Endothelial cell of umbilical vein (primary cell): ENCODE measurements at regions not wholly inside any gene's neighbourhood (a gene's known extent, or its start where the extent isn't known, plus 50 kb on each side); places are given as distances from the start of the nearest gene placed in this dataset.

Source experiments
- BruUV-seq: library from RNA; stranded (reverse); fragments of 400-500 nt; replicated peaks from 2 replicates; lab custom pipeline; 2021; lab: Mats Ljungman, UMichigan
- CTCF ChIA-PET: fragments of 300-600, 350-600 bp; sonication (Branson Sonifier 250); formaldehyde crosslinking; loops from one replicate; lab custom pipeline; 2021; ENCODE audit warnings: antibody characterized with exemption, inconsistent platforms; lab: Charles Lee
- POLR2A ChIA-PET: fragments of 300-600, 350-600 bp; sonication (Branson Sonifier 250); formaldehyde crosslinking; loops from one replicate; lab custom pipeline; 2021; ENCODE audit warnings: antibody characterized with exemption, inconsistent platforms; lab: Charles Lee
- DNase-seq: peaks from one replicate; pipeline ENCODE4 v3.0.0-alpha.2; 2011; ENCODE audit warnings: low read depth, low spot score
- FAIRE-seq: peaks from 2 replicates; lab custom pipeline; 2011; peaks lifted over from hg19 to GRCh38; lab: Jason Lieb, UNC
- H2AFZ ChIP-seq: 2 replicates; pipeline ENCODE4 v1.6.0; 2012; ENCODE audit warnings: low read depth, low read length, control low read depth, inconsistent platforms
- H3K27ac ChIP-seq: 2 replicates; pipeline ENCODE4 v1.5.1; 2011; ENCODE audit warnings: low read depth, mild to moderate bottlenecking, control low read depth, low read length, moderate library complexity; ENCODE audit not compliant: insufficient read depth
- H3K27me3 ChIP-seq, 2 experiments: 2 replicates each; pipeline versions ENCODE4 v1.6.0 to v1.6.1; 2011; ENCODE audit warnings: low read length in 2 of 2, mixed read lengths in 1 of 2; ENCODE audit not compliant: control insufficient read depth in 2 of 2, insufficient read depth in 2 of 2
- H3K36me3 ChIP-seq, 2 experiments: 2 replicates in 1 of 2; 3 replicates in 1 of 2; pipeline ENCODE4 v1.5.1; 2011; ENCODE audit warnings: low read length in 2 of 2, mild to moderate bottlenecking in 1 of 2, moderate library complexity in 1 of 2; ENCODE audit not compliant: control insufficient read depth in 2 of 2, insufficient read depth in 2 of 2; ENCODE audit errors: extremely low read depth in 1 of 2
- H3K4me1 ChIP-seq: 3 replicates; pipeline ENCODE4 v1.5.1; 2011; ENCODE audit warnings: mild to moderate bottlenecking, low read length; ENCODE audit not compliant: control insufficient read depth, insufficient read depth; ENCODE audit errors: extremely low read depth
- H3K4me2 ChIP-seq: 2 replicates; pipeline ENCODE4 v1.6.1; 2011; ENCODE audit warnings: low read length, control low read depth, mixed read lengths; ENCODE audit not compliant: insufficient read depth
- H3K4me3 ChIP-seq, 3 experiments: fragments of 200-600 bp in 1 of 3; sonication (generic), shearing (Covaris generic) in 1 of 3; replicated peaks in 1 of 3; 2 replicates each; pipeline ENCODE4 v1.5.1; 2011 to 2016; ENCODE audit warnings: control low read depth in 3 of 3, low read length in 3 of 3, mild to moderate bottlenecking in 2 of 3, inconsistent platforms in 1 of 3, low read depth in 1 of 3, moderate library complexity in 1 of 3; ENCODE audit not compliant: insufficient read depth in 1 of 3
- H3K79me2 ChIP-seq: 2 replicates; pipeline ENCODE4 v1.6.0; 2012; ENCODE audit warnings: low read length, inconsistent platforms; ENCODE audit not compliant: control insufficient read depth, insufficient read depth
- H3K9ac ChIP-seq: replicated peaks from 2 replicates; pipeline ENCODE3; 2011; ENCODE audit warnings: low read length, control low read depth; ENCODE audit not compliant: insufficient read depth; ENCODE audit errors: extremely low read depth
- H3K9me1 ChIP-seq: replicated peaks from 3 replicates; pipeline ENCODE4 v1.6.0; 2011; ENCODE audit warnings: mild to moderate bottlenecking, low read length; ENCODE audit not compliant: control insufficient read depth, insufficient read depth; ENCODE audit errors: extremely low read depth
- H3K9me3 ChIP-seq: replicated peaks from 2 replicates; pipeline ENCODE4 v1.5.1; 2012; ENCODE audit warnings: low read length, inconsistent platforms; ENCODE audit not compliant: control insufficient read depth, insufficient read depth
- H4K20me1 ChIP-seq: replicated peaks from 2 replicates; pipeline ENCODE3; 2011; ENCODE audit warnings: mild to moderate bottlenecking, low read length; ENCODE audit not compliant: control insufficient read depth, insufficient read depth; ENCODE audit errors: extremely low read depth
- EZH2 ChIP-seq: IDR thresholded peaks from 2 replicates; pipeline ENCODE4 v1.6.1; 2012; ENCODE audit warnings: borderline replicate concordance, low read depth, mild to moderate bottlenecking, moderate library complexity, low read length, inconsistent platforms; ENCODE audit not compliant: severe bottlenecking
- FOS ChIP-seq: IDR thresholded peaks from 2 replicates; pipeline ENCODE4 v1.6.1; 2011; ENCODE audit warnings: mild to moderate bottlenecking, low read length, moderate library complexity, borderline replicate concordance; ENCODE audit not compliant: insufficient read depth
- GATA2 ChIP-seq: IDR thresholded peaks from 2 replicates; pipeline ENCODE4 v1.7.0; 2011; ENCODE audit warnings: low read depth, mild to moderate bottlenecking, moderate library complexity, mixed read lengths, low read length; ENCODE audit not compliant: insufficient read length, insufficient read depth
- JUN ChIP-seq: IDR thresholded peaks from 2 replicates; pipeline ENCODE4 v1.6.1; 2011; ENCODE audit warnings: borderline replicate concordance, low read depth; ENCODE audit not compliant: insufficient read length, insufficient read depth
- MYC ChIP-seq: IDR thresholded peaks from one replicate; pipeline ENCODE4 v1.6.1; 2011; ENCODE audit warnings: mild to moderate bottlenecking, low read depth, low read length
- POLR2A ChIP-seq: IDR thresholded peaks from 2 replicates; pipeline ENCODE4 v1.6.1; 2012; ENCODE audit warnings: low read depth, mild to moderate bottlenecking, control low read depth, low read length
- POLR2AphosphoS5 ChIP-seq: IDR thresholded peaks from 2 replicates; pipeline ENCODE4 v1.6.1; 2012; ENCODE audit warnings: low read depth, mild to moderate bottlenecking, control low read depth, low read length, moderate library complexity; ENCODE audit not compliant: insufficient read depth
- dilution Hi-C: fragments of 300-500 bp; cut with MboI; formaldehyde crosslinking; loops from one replicate; pipeline ENCODE4 v1.15.0; 2019; ENCODE audit warnings: low sequenced_read_pairs; ENCODE audit not compliant: extremely low pct_ligation_motif_present
- intact Hi-C: fragments of 100-400 bp; cut with micrococcal nuclease; formaldehyde crosslinking; loops from one replicate; pipeline ENCODE4 v1.10.0; 2022
- TF ChIP-seq, protein P1 (sequence below), 2 donors: IDR thresholded peaks; 1 replicate in 1 of 2; 2 replicates in 1 of 2; pipeline ENCODE4 v1.5.1; 2011; ENCODE audit warnings: low read length in 2 of 2, mild to moderate bottlenecking in 2 of 2, moderate library complexity in 2 of 2, control low read depth in 1 of 2, inconsistent platforms in 1 of 2, low read depth in 1 of 2; ENCODE audit not compliant: insufficient read depth in 1 of 2; ENCODE audit errors: extremely low read depth in 1 of 2

DNA sequence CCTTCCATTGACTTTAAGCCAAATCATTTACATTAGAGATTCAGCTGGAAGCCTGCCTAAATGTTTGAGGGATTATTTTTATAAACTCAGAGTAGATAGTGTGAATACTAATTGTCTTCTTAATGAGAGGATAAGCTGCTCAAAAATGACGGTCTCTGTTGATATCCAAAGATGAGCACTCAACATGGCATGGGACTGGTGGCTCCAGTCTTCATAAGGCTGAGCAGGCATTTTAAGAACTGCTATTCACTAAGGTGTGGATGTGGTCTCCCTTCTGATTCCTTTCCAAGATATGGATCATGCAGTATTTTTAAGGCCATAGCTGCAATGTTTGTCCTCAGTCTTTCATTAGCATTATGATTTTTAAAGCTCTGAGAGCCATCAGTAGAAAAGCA, 377.5 kb upstream of the RIOK2 start:
- DNase-seq (no peak), FAIRE-seq (no peak)
- H3K9ac ChIP-seq, result no peak overlapping the region
- no peaks in the 10 kb centered on the region for H4K20me1 ChIP-seq
- H3K27ac ChIP-seq, result no peak overlapping the region
- intact Hi-C loops, result no loop called here
- no peaks in the 10 kb centered on the region for H3K79me2 ChIP-seq
- H3K4me3 ChIP-seq, result no peak overlapping the region
- dilution Hi-C loops, result no loop called here
- no peaks in the 10 kb centered on the region for H3K4me1 ChIP-seq
- H3K4me2 ChIP-seq, result no peak overlapping the region
- no peaks in the 10 kb centered on the region for H3K9me3 ChIP-seq
- CTCF ChIA-PET, result interaction anchor here (1.1 to 1.5 kb wide), 2 partner anchors 15 to 25 kb away, joined by 3 to 4 read pairs; no protein-coding TSS in a partner anchor
- no peak for TF ChIP-seq EZH2
- TF ChIP-seq FOS, result no peak
- no peak for TF ChIP-seq GATA2
- TF ChIP-seq POLR2A, result no peak
- TF ChIP-seq, protein P1, sequence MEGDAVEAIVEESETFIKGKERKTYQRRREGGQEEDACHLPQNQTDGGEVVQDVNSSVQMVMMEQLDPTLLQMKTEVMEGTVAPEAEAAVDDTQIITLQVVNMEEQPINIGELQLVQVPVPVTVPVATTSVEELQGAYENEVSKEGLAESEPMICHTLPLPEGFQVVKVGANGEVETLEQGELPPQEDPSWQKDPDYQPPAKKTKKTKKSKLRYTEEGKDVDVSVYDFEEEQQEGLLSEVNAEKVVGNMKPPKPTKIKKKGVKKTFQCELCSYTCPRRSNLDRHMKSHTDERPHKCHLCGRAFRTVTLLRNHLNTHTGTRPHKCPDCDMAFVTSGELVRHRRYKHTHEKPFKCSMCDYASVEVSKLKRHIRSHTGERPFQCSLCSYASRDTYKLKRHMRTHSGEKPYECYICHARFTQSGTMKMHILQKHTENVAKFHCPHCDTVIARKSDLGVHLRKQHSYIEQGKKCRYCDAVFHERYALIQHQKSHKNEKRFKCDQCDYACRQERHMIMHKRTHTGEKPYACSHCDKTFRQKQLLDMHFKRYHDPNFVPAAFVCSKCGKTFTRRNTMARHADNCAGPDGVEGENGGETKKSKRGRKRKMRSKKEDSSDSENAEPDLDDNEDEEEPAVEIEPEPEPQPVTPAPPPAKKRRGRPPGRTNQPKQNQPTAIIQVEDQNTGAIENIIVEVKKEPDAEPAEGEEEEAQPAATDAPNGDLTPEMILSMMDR (IDR thresholded peaks at IDR 0.05; ENCODE audit: extremely low read depth in 1 of 2, insufficient read depth in 1 of 2, low read depth in 1 of 2, low read length in 2 of 2), result no peak
- no peak for TF ChIP-seq POLR2AphosphoS5
- no peak for TF ChIP-seq JUN
- TF ChIP-seq MYC, result no peak
- H2AFZ ChIP-seq, result no peak overlapping the region
- H3K27me3 ChIP-seq, result no peaks in the 10 kb centered on the region
- no peaks in the 10 kb centered on the region for H3K9me1 ChIP-seq
- BruUV-seq, result no TSS peak
- H3K36me3 ChIP-seq, result no peaks in the 10 kb centered on the region
- POLR2A ChIA-PET, result no interaction called here
